CD4-positive, alpha-beta memory T cell (primary cell): ENCODE measurements at regions not wholly inside any gene's neighbourhood (a gene's known extent, or its start where the extent isn't known, plus 50 kb on each side); places are given as distances from the start of the nearest gene placed in this dataset.

Experiments used
- CTCF ChIA-PET: fragments of 350-600 bp; sonication (Branson Sonifier 250); formaldehyde crosslinking; loops from one replicate; lab custom pipeline; 2021; ENCODE audit warnings: inconsistent platforms; ENCODE audit not compliant: partially characterized antibody; lab: Charles Lee
- POLR2A ChIA-PET: fragments of 350-600 bp; sonication (Branson Sonifier 250); formaldehyde crosslinking; loops from one replicate; lab custom pipeline; 2021; ENCODE audit not compliant: partially characterized antibody; lab: Charles Lee
- DNase-seq, 5 donors: peaks; one replicate each; pipeline versions ENCODE4 v3.0.0 to v3.0.0-alpha.2; 2020 to 2022; ENCODE audit warnings: mixed read lengths in 1 of 5
- H3K27ac ChIP-seq: one replicate; pipeline ENCODE4 v1.7.0; 2013; ENCODE audit warnings: low read depth, low read length
- H3K27me3 ChIP-seq: 2 replicates; pipeline ENCODE4 v1.7.0; 2013; ENCODE audit warnings: mild to moderate bottlenecking, low read length, moderate library complexity; ENCODE audit not compliant: insufficient read depth
- H3K36me3 ChIP-seq: 2 replicates; pipeline ENCODE4 v1.7.0; 2013; ENCODE audit warnings: mild to moderate bottlenecking, low read length, moderate library complexity; ENCODE audit not compliant: insufficient read depth
- H3K4me1 ChIP-seq: 2 replicates; pipeline ENCODE4 v1.7.0; 2013; ENCODE audit warnings: mild to moderate bottlenecking, low read length, moderate library complexity; ENCODE audit not compliant: insufficient read depth
- H3K4me3 ChIP-seq, 2 donors: one replicate each; pipeline ENCODE4 v1.7.0; 2013; ENCODE audit warnings: low read length in 2 of 2, mild to moderate bottlenecking in 1 of 2
- H3K9me3 ChIP-seq, 2 donors: one replicate each; pipeline ENCODE4 v1.7.0; 2013; ENCODE audit warnings: low read length in 2 of 2, control low read depth in 1 of 2; ENCODE audit not compliant: control insufficient read depth in 1 of 2
- H3K27ac Mint-ChIP-seq, 7 donors: one replicate each; pipeline ENCODE4 v1.8.0; 2020 to 2021; ENCODE audit warnings: mixed read lengths in 7 of 7, mild to moderate bottlenecking in 6 of 7, inconsistent platforms in 3 of 7, moderate library complexity in 3 of 7
- H3K27me3 Mint-ChIP-seq, 2 donors: one replicate each; pipeline ENCODE4 v1.8.0; 2020 to 2021; ENCODE audit warnings: mixed read lengths in 2 of 2
- H3K36me3 Mint-ChIP-seq, 2 donors: one replicate each; pipeline ENCODE4 v1.8.0; 2020 to 2021; ENCODE audit warnings: mixed read lengths in 2 of 2, inconsistent platforms in 1 of 2, mild to moderate bottlenecking in 1 of 2
- H3K4me1 Mint-ChIP-seq, 4 donors: one replicate each; pipeline ENCODE4 v1.8.0; 2020 to 2021; ENCODE audit warnings: mixed read lengths in 4 of 4, mild to moderate bottlenecking in 1 of 4
- H3K4me3 Mint-ChIP-seq, 8 donors: one replicate each; pipeline ENCODE4 v1.8.0; 2020 to 2021; ENCODE audit warnings: mixed read lengths in 8 of 8, mild to moderate bottlenecking in 7 of 8, moderate library complexity in 6 of 8, inconsistent platforms in 3 of 8
- H3K9me3 Mint-ChIP-seq, 8 donors: one replicate each; pipeline ENCODE4 v1.8.0; 2020 to 2021; ENCODE audit warnings: mixed read lengths in 8 of 8, mild to moderate bottlenecking in 5 of 8, inconsistent platforms in 3 of 8, moderate library complexity in 1 of 8
- intact Hi-C: fragments of 100-400 bp; cut with micrococcal nuclease; formaldehyde crosslinking; loops from one replicate; pipeline ENCODE4 v1.15.1; 2023

DNA sequence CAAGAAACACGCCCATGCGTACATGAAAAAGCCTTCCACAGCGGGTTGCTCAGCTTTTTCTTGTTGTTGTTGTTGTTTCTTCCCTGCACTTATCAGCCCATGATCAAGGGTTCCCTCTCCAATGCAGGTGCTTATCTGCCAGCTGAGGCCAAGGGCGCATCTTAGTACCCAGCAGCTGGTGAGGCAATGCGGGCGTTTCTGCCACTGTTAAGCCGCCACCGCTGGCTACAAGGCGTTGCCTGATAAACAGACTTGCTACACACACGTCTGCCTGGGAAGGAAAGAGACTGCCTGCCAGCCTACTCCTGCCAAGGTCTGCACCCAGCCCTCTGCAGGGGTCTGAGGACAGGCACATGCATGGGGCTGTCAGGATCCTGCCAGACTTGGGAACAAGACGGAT lies 345.9 kb downstream of the BCL11B start:
- no peaks in the 10 kb centered on the region for H3K36me3 ChIP-seq
- peaks cover 30 to 55% (median 42%) of the 10 kb centered on the region in 4 donors for H3K4me1 Mint-ChIP-seq
- H3K27ac Mint-ChIP-seq, result peak overlapping the region; percentile 59 to 89 (median 80)
- H3K9me3 Mint-ChIP-seq, result peaks cover 0 to 12% (median 7%) of the 10 kb centered on the region in 8 donors
- no peaks in the 10 kb centered on the region for H3K9me3 ChIP-seq
- DNase-seq, result peak; percentile 49 to 60 (median 56)
- ChIA-PET POLR2A (interaction anchor here (0.7 to 1.7 kb wide), 5 partner anchors 11 to 312 kb away, joined by 3 to 11 read pairs (median 3); no protein-coding TSS in a partner anchor), CTCF (interaction anchor here (1.1 kb wide), 2 partner anchors 11 to 14 kb away, joined by 3 to 5 read pairs; no protein-coding TSS in a partner anchor)
- intact Hi-C loops, result no loop called here
- H3K27me3 Mint-ChIP-seq, result no peaks in the 10 kb centered on the region
- peak overlapping the region in 7 of 8 donors; percentile 29 to 71 (median 58) for H3K4me3 Mint-ChIP-seq
- peaks cover 0 to 7% of the 10 kb centered on the region in 2 donors for H3K36me3 Mint-ChIP-seq
- H3K4me1 ChIP-seq, result peaks cover 42% of the 10 kb centered on the region
- H3K27me3 ChIP-seq, result no peaks in the 10 kb centered on the region
- H3K4me3 ChIP-seq, result no peak overlapping the region
- H3K27ac ChIP-seq, result no peak overlapping the region

DNA sequence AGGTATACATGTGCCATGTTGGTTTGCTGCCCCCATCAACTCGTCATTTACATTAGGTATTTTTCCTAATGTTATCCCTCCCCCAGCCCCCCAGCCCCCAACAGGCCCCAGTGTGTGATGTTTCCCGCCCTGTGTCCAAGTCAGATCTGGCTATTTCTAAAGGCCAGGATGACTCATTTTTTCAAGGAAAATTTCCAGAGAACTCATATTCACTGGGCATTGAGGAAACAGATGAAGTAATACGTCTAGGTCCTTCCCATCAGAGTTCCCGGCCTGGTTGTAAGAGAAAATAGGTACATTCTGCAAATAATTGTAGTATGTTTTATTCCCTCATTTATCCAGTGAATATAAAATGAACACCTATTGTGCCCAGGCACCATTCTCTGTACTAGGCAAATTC lies 345.2 kb downstream of the BCL11B start:
- Mint-ChIP-seq H3K27ac (peak overlapping the region in 2 of 7 donors; percentile 69 to 77), H3K27me3 (no peaks in the 10 kb centered on the region), H3K4me3 (peak overlapping the region in 1 of 8 donors; percentile 59), H3K9me3 (peaks cover 0 to 9% (median 6%) of the 10 kb centered on the region in 8 donors), H3K36me3 (peaks cover 0 to 7% of the 10 kb centered on the region in 2 donors), H3K4me1 (peaks cover 37 to 62% (median 48%) of the 10 kb centered on the region in 4 donors)
- ChIA-PET CTCF (interaction anchor here (1.1 kb wide), 1 partner anchor 12 kb away, joined by 3 read pairs; no protein-coding TSS in a partner anchor), POLR2A (interaction anchor here (1.4 to 1.7 kb wide), 3 partner anchors 13 to 58 kb away, joined by 6 to 11 read pairs (median 7); no protein-coding TSS in a partner anchor)
- no peak for DNase-seq
- H3K9me3 ChIP-seq, result no peaks in the 10 kb centered on the region
- H3K4me1 ChIP-seq, result peaks cover 49% of the 10 kb centered on the region
- no peaks in the 10 kb centered on the region for H3K36me3 ChIP-seq
- intact Hi-C loops, result no loop called here
- no peaks in the 10 kb centered on the region for H3K27me3 ChIP-seq
- H3K4me3 ChIP-seq, result no peak overlapping the region
- H3K27ac ChIP-seq, result no peak overlapping the region

DNA sequence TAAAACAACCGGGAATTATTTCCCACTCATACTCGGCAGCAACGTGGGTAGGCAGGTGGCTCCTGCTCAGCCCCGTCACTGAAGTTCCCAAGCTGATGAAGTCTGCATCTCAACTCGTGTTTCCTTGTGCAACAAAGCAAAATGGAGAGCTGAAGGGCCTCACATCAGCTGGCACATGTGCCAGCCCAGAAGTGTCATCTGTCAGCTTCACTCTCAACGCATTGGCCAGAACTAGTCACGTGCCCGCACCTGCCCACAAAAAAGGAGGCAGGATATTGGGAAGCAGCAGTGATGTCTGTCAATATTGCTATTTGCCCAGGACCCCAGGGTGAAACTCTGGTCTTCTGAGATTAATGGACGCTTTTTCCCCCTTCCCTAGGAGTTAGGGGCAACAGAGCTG lies 344.0 kb downstream of the BCL11B start:
- H3K36me3 Mint-ChIP-seq, result peaks cover 0 to 3% of the 10 kb centered on the region in 2 donors
- DNase-seq, result no peak
- ChIA-PET POLR2A (interaction anchor here (0.6 to 1.4 kb wide), 3 partner anchors 15 to 225 kb away, joined by 3 to 6 read pairs (median 4); no protein-coding TSS in a partner anchor), CTCF (interaction anchor here (1.8 to 2.0 kb wide), 2 partner anchors 15 to 56 kb away, joined by 7 to 8 read pairs; no protein-coding TSS in a partner anchor)
- H3K4me1 ChIP-seq, result peaks cover 61% of the 10 kb centered on the region
- peak overlapping the region in 1 of 7 donors; percentile 82 for H3K27ac Mint-ChIP-seq
- intact Hi-C loops, result no loop called here
- no peaks in the 10 kb centered on the region for H3K9me3 Mint-ChIP-seq
- H3K36me3 ChIP-seq, result no peaks in the 10 kb centered on the region
- H3K27me3 Mint-ChIP-seq, result no peaks in the 10 kb centered on the region
- no peaks in the 10 kb centered on the region for H3K27me3 ChIP-seq
- H3K27ac ChIP-seq, result no peak overlapping the region
- H3K4me1 Mint-ChIP-seq, result peaks cover 49 to 74% (median 60%) of the 10 kb centered on the region in 4 donors
- H3K9me3 ChIP-seq, result no peaks in the 10 kb centered on the region
- no peak overlapping the region for H3K4me3 Mint-ChIP-seq
- no peak overlapping the region for H3K4me3 ChIP-seq

DNA sequence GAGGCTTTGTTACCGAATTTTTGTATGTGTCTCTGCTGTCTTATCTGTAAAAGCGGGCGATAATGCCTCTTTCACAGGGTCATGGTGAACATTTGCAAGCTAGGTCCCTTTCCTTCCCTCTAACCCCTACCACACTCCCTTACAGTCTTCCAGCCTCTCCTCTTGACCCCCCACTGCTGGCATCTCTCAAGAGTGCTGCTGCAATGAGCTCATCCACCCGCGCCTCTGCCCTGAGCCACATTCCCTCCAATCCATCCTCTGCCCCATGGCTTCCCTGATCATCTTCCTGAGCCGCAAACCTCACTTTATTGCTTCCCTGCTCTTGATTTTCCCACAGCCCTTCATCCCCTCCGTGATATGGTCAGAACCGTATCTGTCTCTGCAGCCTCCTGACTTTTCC lies 343.6 kb downstream of the BCL11B start:
- H3K4me3 ChIP-seq, result no peak overlapping the region
- no peaks in the 10 kb centered on the region for H3K27me3 Mint-ChIP-seq
- no peaks in the 10 kb centered on the region for H3K9me3 ChIP-seq
- H3K9me3 Mint-ChIP-seq, result no peaks in the 10 kb centered on the region
- no peaks in the 10 kb centered on the region for H3K27me3 ChIP-seq
- intact Hi-C loops, result no loop called here
- peak overlapping the region in 1 of 8 donors; percentile 32 for H3K4me3 Mint-ChIP-seq
- H3K36me3 Mint-ChIP-seq, result peaks cover 0 to 3% of the 10 kb centered on the region in 2 donors
- ChIA-PET POLR2A (interaction anchor here (0.6 to 1.3 kb wide), 5 partner anchors 16 to 263 kb away, joined by 3 to 4 read pairs (median 3); no protein-coding TSS in a partner anchor), CTCF (interaction anchor here (0.6 to 2.0 kb wide), 3 partner anchors 16 to 460 kb away, joined by 3 to 8 read pairs (median 7); no protein-coding TSS in a partner anchor)
- peak overlapping the region in 3 of 7 donors; percentile 61 to 84 (median 82) for H3K27ac Mint-ChIP-seq
- no peaks in the 10 kb centered on the region for H3K36me3 ChIP-seq
- H3K4me1 Mint-ChIP-seq, result peaks cover 52 to 78% (median 64%) of the 10 kb centered on the region in 4 donors
- DNase-seq, result no peak
- H3K4me1 ChIP-seq, result peaks cover 65% of the 10 kb centered on the region
- H3K27ac ChIP-seq, result no peak overlapping the region

DNA sequence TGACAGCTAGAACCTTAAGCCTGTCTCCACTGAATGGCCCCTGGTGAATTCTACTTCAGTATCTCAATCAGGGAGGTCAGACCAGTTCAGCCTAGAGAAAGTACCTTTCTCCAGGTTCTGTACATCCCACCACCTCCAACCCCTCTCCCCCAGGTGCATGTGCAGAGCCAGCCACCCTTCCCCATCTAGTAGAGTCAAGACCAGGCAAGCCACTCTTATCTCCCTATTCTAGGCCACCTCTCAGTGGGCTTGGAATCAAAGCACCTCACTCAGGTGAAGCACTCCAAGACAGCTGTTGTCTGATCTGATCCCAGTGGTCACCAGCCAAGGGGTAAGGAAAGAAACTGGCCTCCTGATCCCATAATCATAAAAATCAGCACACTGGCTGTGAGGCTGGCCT lies 340.9 kb downstream of the BCL11B start:
- Mint-ChIP-seq H3K27me3 (no peaks in the 10 kb centered on the region), H3K27ac (peak overlapping the region; percentile 79 to 97 (median 91)), H3K4me3 (peak overlapping the region in 7 of 8 donors; percentile 4 to 91 (median 70)), H3K36me3 (peaks cover 0 to 7% of the 10 kb centered on the region in 2 donors), H3K4me1 (peaks cover 62 to 93% (median 79%) of the 10 kb centered on the region in 4 donors), H3K9me3 (peaks cover 0 to 4% (median 0%) of the 10 kb centered on the region in 8 donors)
- no peak for DNase-seq
- Histone ChIP-seq H3K9me3 (no peaks in the 10 kb centered on the region), H3K27ac (no peak overlapping the region), H3K4me1 (peaks cover 74% of the 10 kb centered on the region), H3K4me3 (no peak overlapping the region), H3K27me3 (no peaks in the 10 kb centered on the region), H3K36me3 (no peaks in the 10 kb centered on the region)
- POLR2A ChIA-PET, result interaction anchor here (0.7 to 3.6 kb wide), 11 partner anchors 11 to 341 kb away, joined by 3 to 29 read pairs (median 4); partner anchors contain the start of gene BCL11B
- intact Hi-C loops, result loop anchor here (5.0 to 10.0 kb wide), 4 partner anchors 261 to 956 kb away; no protein-coding TSS in a partner anchor
- CTCF ChIA-PET, result interaction anchor here (1.6 kb wide), 1 partner anchor 54 kb away, joined by 4 read pairs; no protein-coding TSS in a partner anchor

DNA sequence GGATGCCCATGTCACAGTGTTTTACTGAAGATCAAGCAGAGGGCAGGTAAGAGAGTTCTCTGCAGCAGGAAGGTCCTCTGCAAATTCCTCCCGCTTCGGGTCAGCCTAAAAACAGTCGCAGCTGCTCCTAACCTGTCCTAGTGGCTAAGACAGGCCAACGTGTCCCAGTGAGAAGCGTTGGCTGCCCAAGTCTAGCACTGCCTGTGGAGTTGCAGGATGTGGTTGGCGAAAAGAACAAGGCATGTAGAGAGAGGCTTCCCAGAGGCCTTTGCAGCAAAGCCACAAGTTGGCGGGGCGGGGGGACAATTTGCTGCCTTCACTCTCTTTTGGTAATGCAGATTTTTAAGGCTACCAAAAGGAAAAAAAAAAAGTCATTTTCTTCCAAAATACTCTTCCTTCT lies 340.1 kb downstream of the BCL11B start:
- Histone ChIP-seq H3K27ac (peak overlapping the region; percentile 16), H3K9me3 (no peaks in the 10 kb centered on the region), H3K27me3 (no peaks in the 10 kb centered on the region), H3K4me1 (peaks cover 66% of the 10 kb centered on the region), H3K36me3 (no peaks in the 10 kb centered on the region), H3K4me3 (peak overlapping the region in 1 of 2 donors; percentile 41)
- ChIA-PET POLR2A (interaction anchor here (0.6 to 3.6 kb wide), 15 partner anchors 10 to 759 kb away, joined by 3 to 29 read pairs (median 4); no protein-coding TSS in a partner anchor), CTCF (interaction anchor here (0.6 to 1.6 kb wide), 7 partner anchors 13 to 954 kb away, joined by 3 to 5 read pairs (median 3); no protein-coding TSS in a partner anchor)
- H3K9me3 Mint-ChIP-seq, result peaks cover 0 to 4% (median 0%) of the 10 kb centered on the region in 8 donors
- intact Hi-C loops, result loop anchor here (1.0 to 10.0 kb wide), 5 partner anchors 52 to 957 kb away; no protein-coding TSS in a partner anchor
- no peaks in the 10 kb centered on the region for H3K27me3 Mint-ChIP-seq
- H3K4me3 Mint-ChIP-seq, result peak overlapping the region; percentile 68 to 91 (median 83)
- DNase-seq, result peak; percentile 82 to 85 (median 84)
- peaks cover 62 to 91% (median 78%) of the 10 kb centered on the region in 4 donors for H3K4me1 Mint-ChIP-seq
- peak overlapping the region; percentile 79 to 97 (median 91) for H3K27ac Mint-ChIP-seq
- H3K36me3 Mint-ChIP-seq, result peaks cover 0 to 7% of the 10 kb centered on the region in 2 donors
